Naive B cell (primary cell): ENCODE measurements at regions not wholly inside any gene's neighbourhood (a gene's known extent, or its start where the extent isn't known, plus 50 kb on each side); places are given as distances from the start of the nearest gene placed in this dataset.
"Not testable (repeated sequence)": the region's sequence is repeated elsewhere in the genome, so short reads cannot be mapped to it uniquely, and the experiment has no call there.

Experiments
- ATAC-seq, 2 donors: fragments of 150-1000 bp; cut with Tn5 transposase; 2 replicates each; pipeline ENCODE4 v1.10.0; 2021; ENCODE audit warnings: low read depth in 2 of 2, mild to moderate bottlenecking in 2 of 2, moderate library complexity in 2 of 2
- DNase-seq: peaks from one replicate; pipeline ENCODE4 v3.0.0; 2022
- H3K27ac Mint-ChIP-seq, 6 donors: one replicate each; pipeline ENCODE4 v1.8.0; 2020 to 2022; ENCODE audit warnings: mild to moderate bottlenecking in 6 of 6, mixed read lengths in 6 of 6, moderate library complexity in 5 of 6, inconsistent platforms in 2 of 6
- H3K27me3 Mint-ChIP-seq, 3 donors: one replicate each; pipeline ENCODE4 v1.8.0; 2021 to 2022; ENCODE audit warnings: mixed read lengths in 3 of 3, mild to moderate bottlenecking in 1 of 3
- H3K36me3 Mint-ChIP-seq, 2 donors: one replicate each; pipeline ENCODE4 v1.8.0; 2020 to 2022; ENCODE audit warnings: mixed read lengths in 2 of 2, inconsistent platforms in 1 of 2, mild to moderate bottlenecking in 1 of 2
- H3K4me1 Mint-ChIP-seq, 3 donors: one replicate each; pipeline ENCODE4 v1.8.0; 2020 to 2022; ENCODE audit warnings: mixed read lengths in 3 of 3, inconsistent platforms in 1 of 3, mild to moderate bottlenecking in 1 of 3, moderate library complexity in 1 of 3
- H3K4me3 Mint-ChIP-seq, 8 donors: one replicate each; pipeline ENCODE4 v1.8.0; 2020 to 2022; ENCODE audit warnings: mild to moderate bottlenecking in 8 of 8, mixed read lengths in 8 of 8, moderate library complexity in 8 of 8, inconsistent platforms in 2 of 8
- H3K9me3 Mint-ChIP-seq, 7 donors: one replicate each; pipeline ENCODE4 v1.8.0; 2020 to 2022; ENCODE audit warnings: mixed read lengths in 7 of 7, mild to moderate bottlenecking in 5 of 7, inconsistent platforms in 2 of 7, moderate library complexity in 1 of 7

GRCh38 chr4:83961575-83961974 is 425.7 kb downstream of the GPAT3 start:
- no peak overlapping the region for H3K4me3 Mint-ChIP-seq
- ATAC-seq = no peak

GRCh38 chr4:83959160-83959559 is 423.3 kb downstream of the GPAT3 start:
- Mint-ChIP-seq H3K27ac (no peak overlapping the region), H3K9me3 (peaks cover 0 to 13% (median 0%) of the 10 kb centered on the region in 7 donors), H3K27me3 (no peaks in the 10 kb centered on the region), H3K4me3 (no peak overlapping the region), H3K4me1 (no peaks in the 10 kb centered on the region), H3K36me3 (no peaks in the 10 kb centered on the region)
- no peak for DNase-seq
- no peak for ATAC-seq

More at GRCh38 chr4:83961575-83961974, 425.7 kb downstream of the GPAT3 start:
- DNase-seq = no peak
- Mint-ChIP-seq H3K36me3 (no peaks in the 10 kb centered on the region), H3K27me3 (no peaks in the 10 kb centered on the region), H3K4me1 (no peaks in the 10 kb centered on the region), H3K27ac (no peak overlapping the region), H3K9me3 (peaks cover 0 to 35% (median 6%) of the 10 kb centered on the region in 7 donors)

GRCh38 chr4:83947830-83948193 is 411.9 kb downstream of the GPAT3 start:
- H3K4me3 Mint-ChIP-seq = no peak overlapping the region
- H3K27ac Mint-ChIP-seq = no peak overlapping the region
- no peak for DNase-seq
- H3K36me3 Mint-ChIP-seq = no peaks in the 10 kb centered on the region
- ATAC-seq = no peak
- no peaks in the 10 kb centered on the region for H3K4me1 Mint-ChIP-seq
- H3K27me3 Mint-ChIP-seq = no peaks in the 10 kb centered on the region
- peaks cover 0 to 3% (median 0%) of the 10 kb centered on the region in 7 donors for H3K9me3 Mint-ChIP-seq

- H3K9me3 Mint-ChIP-seq = peaks cover 0 to 4% (median 2%) of the 10 kb centered on the region in 7 donors
- no peak overlapping the region for H3K27ac Mint-ChIP-seq
- no peaks in the 10 kb centered on the region for H3K4me1 Mint-ChIP-seq
- ATAC-seq (no peak), DNase-seq (no peak)
- no peaks in the 10 kb centered on the region for H3K27me3 Mint-ChIP-seq
- H3K4me3 Mint-ChIP-seq = no peak overlapping the region
- H3K36me3 Mint-ChIP-seq = no peaks in the 10 kb centered on the region
Measured at GRCh38 chr4:83947125-83947829, 411.4 kb downstream of the GPAT3 start.

GRCh38 chr4:83943691-83944090 is 407.8 kb downstream of the GPAT3 start:
- H3K4me1 Mint-ChIP-seq, H3K27me3 Mint-ChIP-seq, H3K27ac Mint-ChIP-seq, DNase-seq, ATAC-seq, H3K36me3 Mint-ChIP-seq, H3K4me3 Mint-ChIP-seq: not testable (repeated sequence)
- H3K9me3 Mint-ChIP-seq = peaks cover 0 to 14% (median 6%) of the 10 kb centered on the region in 7 donors

GRCh38 chr4:83932750-83933391 is 397.0 kb downstream of the GPAT3 start:
- no peak for DNase-seq
- Mint-ChIP-seq H3K4me3 (no peak overlapping the region), H3K4me1 (no peaks in the 10 kb centered on the region), H3K9me3 (peaks cover 0 to 6% (median 0%) of the 10 kb centered on the region in 7 donors), H3K27me3 (no peaks in the 10 kb centered on the region), H3K36me3 (no peaks in the 10 kb centered on the region), H3K27ac (no peak overlapping the region)
- ATAC-seq = no peak

GRCh38 chr4:83931659-83932438 is 395.9 kb downstream of the GPAT3 start:
- no peak overlapping the region for H3K4me3 Mint-ChIP-seq
- no peak for ATAC-seq
- no peaks in the 10 kb centered on the region for H3K4me1 Mint-ChIP-seq
- H3K36me3 Mint-ChIP-seq = no peaks in the 10 kb centered on the region
- DNase-seq = no peak
- H3K27me3 Mint-ChIP-seq = no peaks in the 10 kb centered on the region
- H3K27ac Mint-ChIP-seq = no peak overlapping the region
- peaks cover 0 to 6% (median 0%) of the 10 kb centered on the region in 7 donors for H3K9me3 Mint-ChIP-seq

GRCh38 chr4:83929550-83929949 is 393.6 kb downstream of the GPAT3 start:
- DNase-seq = no peak
- Mint-ChIP-seq H3K9me3 (peaks cover 0 to 2% (median 0%) of the 10 kb centered on the region in 7 donors), H3K27me3 (peaks cover 0 to 6% (median 0%) of the 10 kb centered on the region in 3 donors), H3K27ac (no peak overlapping the region), H3K4me3 (no peak overlapping the region), H3K36me3 (no peaks in the 10 kb centered on the region), H3K4me1 (no peaks in the 10 kb centered on the region)
- no peak for ATAC-seq

- H3K27me3 Mint-ChIP-seq = peaks cover 0 to 6% (median 0%) of the 10 kb centered on the region in 3 donors
- DNase-seq (no peak), ATAC-seq (no peak)
- H3K9me3 Mint-ChIP-seq = no peaks in the 10 kb centered on the region
- H3K36me3 Mint-ChIP-seq = no peaks in the 10 kb centered on the region
- no peaks in the 10 kb centered on the region for H3K4me1 Mint-ChIP-seq
- H3K27ac Mint-ChIP-seq = no peak overlapping the region
- H3K4me3 Mint-ChIP-seq = no peak overlapping the region
Measured at GRCh38 chr4:83926950-83927349, 391.0 kb downstream of the GPAT3 start.

GRCh38 chr4:83923341-83923740 is 387.4 kb downstream of the GPAT3 start:
- no peaks in the 10 kb centered on the region for H3K36me3 Mint-ChIP-seq
- no peaks in the 10 kb centered on the region for H3K4me1 Mint-ChIP-seq
- H3K9me3 Mint-ChIP-seq = no peaks in the 10 kb centered on the region
- H3K27ac Mint-ChIP-seq = no peak overlapping the region
- no peak overlapping the region for H3K4me3 Mint-ChIP-seq
- DNase-seq (no peak), ATAC-seq (no peak)
- peaks cover 0 to 9% (median 6%) of the 10 kb centered on the region in 3 donors for H3K27me3 Mint-ChIP-seq

GRCh38 chr4:83922402-83922801 is 386.5 kb downstream of the GPAT3 start:
- Mint-ChIP-seq H3K27me3 (peaks cover 0 to 9% (median 6%) of the 10 kb centered on the region in 3 donors), H3K4me1 (no peaks in the 10 kb centered on the region), H3K36me3 (no peaks in the 10 kb centered on the region), H3K4me3 (no peak overlapping the region), H3K27ac (no peak overlapping the region), H3K9me3 (no peaks in the 10 kb centered on the region)
- DNase-seq (no peak), ATAC-seq (no peak)

GRCh38 chr4:83921124-83921523 is 385.2 kb downstream of the GPAT3 start:
- H3K9me3 Mint-ChIP-seq = no peaks in the 10 kb centered on the region
- no peaks in the 10 kb centered on the region for H3K36me3 Mint-ChIP-seq
- H3K27me3 Mint-ChIP-seq = peaks cover 0 to 9% (median 5%) of the 10 kb centered on the region in 3 donors
- no peaks in the 10 kb centered on the region for H3K4me1 Mint-ChIP-seq
- H3K4me3 Mint-ChIP-seq = peak overlapping the region in 1 of 8 donors; percentile 6
- no peak for ATAC-seq
- DNase-seq = no peak
- H3K27ac Mint-ChIP-seq = no peak overlapping the region

- peaks cover 0 to 9% (median 0%) of the 10 kb centered on the region in 3 donors for H3K27me3 Mint-ChIP-seq
- DNase-seq (no peak), ATAC-seq (no peak)
- no peaks in the 10 kb centered on the region for H3K4me1 Mint-ChIP-seq
- H3K9me3 Mint-ChIP-seq = no peaks in the 10 kb centered on the region
- no peaks in the 10 kb centered on the region for H3K36me3 Mint-ChIP-seq
- H3K27ac Mint-ChIP-seq = no peak overlapping the region
- no peak overlapping the region for H3K4me3 Mint-ChIP-seq
Measured at GRCh38 chr4:83920375-83920774, 384.5 kb downstream of the GPAT3 start.

GRCh38 chr4:83917572-83917971 is 381.7 kb downstream of the GPAT3 start:
- H3K9me3 Mint-ChIP-seq = peaks cover 0 to 6% (median 0%) of the 10 kb centered on the region in 7 donors
- no peaks in the 10 kb centered on the region for H3K36me3 Mint-ChIP-seq
- H3K4me3 Mint-ChIP-seq = no peak overlapping the region
- H3K27ac Mint-ChIP-seq = no peak overlapping the region
- ATAC-seq (no peak), DNase-seq (no peak)
- no peaks in the 10 kb centered on the region for H3K4me1 Mint-ChIP-seq
- peaks cover 0 to 9% (median 0%) of the 10 kb centered on the region in 3 donors for H3K27me3 Mint-ChIP-seq
